ENCODE measurements at regions not wholly inside any gene's neighbourhood (a gene's known extent, or its start where the extent isn't known, plus 50 kb on each side); places are given as distances from the start of the nearest gene placed in this dataset.

DNA sequence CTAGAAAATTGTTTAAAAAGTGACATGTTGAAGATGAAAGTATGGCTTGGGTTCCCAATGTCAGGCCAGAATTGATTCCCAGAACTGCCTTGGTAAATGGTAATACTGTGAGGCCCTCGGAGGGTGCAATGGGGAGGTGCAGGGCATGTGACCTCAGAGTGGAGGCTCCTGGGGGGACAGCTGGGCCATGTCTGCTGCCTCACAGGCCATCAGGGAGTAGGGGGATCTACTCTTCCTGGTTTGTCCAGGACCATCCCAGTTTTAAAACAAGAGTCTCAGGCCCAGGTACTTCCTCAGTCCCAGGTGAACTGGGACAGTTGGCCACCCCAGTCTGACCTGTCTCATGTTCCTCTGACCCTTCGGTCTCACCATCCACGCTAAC lies 55.3 kb upstream of the SNX9 start:
- TF ChIP-seq POLR2A (IDR thresholded peaks at IDR 0.05; ENCODE audit: low read length) (no peak), GATA1 (IDR thresholded peaks at IDR 0.05; ENCODE audit: low read depth, low read length) (no peak)

Data from erythroblast (primary cell).